NCI-H1436 treated with DMSO at 0.1 percent for 48 hours (cell line): ENCODE measurements at regions not wholly inside any gene's neighbourhood (a gene's known extent, or its start where the extent isn't known, plus 50 kb on each side); places are given as distances from the start of the nearest gene placed in this dataset.

ENCODE experiments used
- DNase-seq: peaks from one replicate; lab custom pipeline; 2025; lab: John Stamatoyannopoulos, UW

DNA sequence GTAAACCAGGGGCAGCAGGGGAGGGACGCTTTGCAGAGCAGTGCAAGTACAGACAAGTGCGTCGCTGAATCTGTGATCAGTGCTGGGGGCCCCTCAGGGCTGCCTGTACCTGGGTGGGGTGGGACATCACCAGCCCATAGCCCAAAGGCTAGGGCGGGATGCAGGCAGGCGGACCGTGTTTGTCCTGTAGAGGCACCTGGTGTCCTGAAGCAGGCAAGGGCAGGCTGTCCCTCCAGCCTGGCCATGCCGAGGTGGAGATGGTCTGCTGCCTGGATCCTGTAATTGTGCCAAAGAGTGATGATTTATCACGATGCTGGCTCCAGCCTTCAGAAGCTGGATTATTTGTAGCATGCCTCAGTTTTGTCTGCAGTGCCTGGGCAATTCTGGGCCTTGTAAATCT is 137.9 kb upstream of the GSE1 start:
- DNase-seq: no peak

DNA sequence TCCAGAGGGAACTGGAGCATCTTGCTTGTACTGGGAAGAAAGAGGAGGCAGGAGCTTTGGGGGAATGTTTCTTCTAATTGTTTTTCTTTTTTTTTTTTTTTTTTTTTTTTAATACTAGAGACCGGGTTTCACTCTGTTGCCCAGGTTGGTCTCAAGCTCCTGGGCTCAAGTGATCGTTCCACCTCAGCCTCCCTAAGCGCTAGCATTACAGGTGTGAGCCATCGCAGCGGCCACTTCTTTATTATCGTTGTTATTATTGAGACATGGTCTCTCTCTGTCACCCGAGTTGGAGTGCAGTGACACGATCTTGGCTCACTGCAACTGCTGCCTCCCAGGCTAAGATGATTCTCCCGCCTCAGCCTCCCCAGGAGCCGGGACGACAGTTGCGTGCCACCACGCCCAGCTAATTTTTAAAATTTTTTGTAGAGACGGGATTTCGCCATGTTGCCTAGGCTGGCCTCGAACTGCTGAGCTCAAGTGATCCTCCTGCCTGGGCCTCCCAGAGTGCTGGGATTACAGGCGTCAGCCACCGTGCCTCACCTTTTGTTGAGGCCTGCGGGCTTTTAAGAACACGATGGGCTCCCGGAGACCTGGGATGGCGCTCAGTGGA is 137.3 kb upstream of the GSE1 start:
- DNase-seq: no peak

DNA sequence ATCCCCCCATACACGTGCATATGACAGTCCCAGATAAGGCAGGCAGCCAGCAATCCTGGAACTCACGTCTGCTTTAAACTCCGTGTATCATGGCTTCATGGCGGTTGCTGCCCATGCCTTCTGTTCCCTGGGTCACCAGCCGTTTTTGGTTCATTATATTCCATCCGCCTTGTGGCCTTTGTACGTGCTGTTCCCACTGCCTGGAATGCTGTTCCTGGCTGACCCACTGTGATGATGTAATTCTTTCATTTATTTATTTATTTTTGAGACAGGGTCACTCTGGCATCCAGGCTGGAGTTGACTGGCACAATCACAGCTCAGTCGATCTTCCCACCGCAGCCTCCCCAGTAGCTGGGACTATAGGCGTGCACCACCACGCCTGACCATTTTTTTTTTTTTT is 136.7 kb upstream of the GSE1 start:
- no peak for DNase-seq

DNA sequence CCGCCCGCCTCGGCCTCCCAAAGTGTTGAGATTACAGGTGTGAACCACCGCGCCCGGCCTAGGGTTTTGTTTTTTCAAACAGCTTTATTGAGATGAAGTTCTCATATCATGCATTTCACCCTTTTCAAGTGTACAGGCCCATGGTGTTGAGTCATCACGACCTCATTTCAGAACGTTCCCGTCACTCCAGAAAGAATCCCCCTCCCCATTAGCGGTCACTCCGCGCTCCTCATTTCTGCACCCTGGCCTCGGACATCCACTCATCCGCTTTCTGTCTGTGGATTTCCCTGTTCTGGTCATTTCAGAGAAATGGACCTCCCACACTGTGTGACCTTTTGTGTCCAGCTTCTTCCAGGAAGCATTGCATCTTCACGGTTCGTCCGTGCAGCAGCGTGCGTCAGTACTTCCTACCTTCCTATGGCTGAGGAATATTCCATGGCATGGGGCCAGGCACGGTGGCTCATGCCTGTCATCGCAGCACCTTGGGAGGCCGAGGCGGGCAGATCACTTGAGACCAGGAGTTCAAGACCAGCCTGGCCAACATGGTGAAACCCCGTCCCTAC is 135.2 kb upstream of the GSE1 start:
- no peak for DNase-seq

DNA sequence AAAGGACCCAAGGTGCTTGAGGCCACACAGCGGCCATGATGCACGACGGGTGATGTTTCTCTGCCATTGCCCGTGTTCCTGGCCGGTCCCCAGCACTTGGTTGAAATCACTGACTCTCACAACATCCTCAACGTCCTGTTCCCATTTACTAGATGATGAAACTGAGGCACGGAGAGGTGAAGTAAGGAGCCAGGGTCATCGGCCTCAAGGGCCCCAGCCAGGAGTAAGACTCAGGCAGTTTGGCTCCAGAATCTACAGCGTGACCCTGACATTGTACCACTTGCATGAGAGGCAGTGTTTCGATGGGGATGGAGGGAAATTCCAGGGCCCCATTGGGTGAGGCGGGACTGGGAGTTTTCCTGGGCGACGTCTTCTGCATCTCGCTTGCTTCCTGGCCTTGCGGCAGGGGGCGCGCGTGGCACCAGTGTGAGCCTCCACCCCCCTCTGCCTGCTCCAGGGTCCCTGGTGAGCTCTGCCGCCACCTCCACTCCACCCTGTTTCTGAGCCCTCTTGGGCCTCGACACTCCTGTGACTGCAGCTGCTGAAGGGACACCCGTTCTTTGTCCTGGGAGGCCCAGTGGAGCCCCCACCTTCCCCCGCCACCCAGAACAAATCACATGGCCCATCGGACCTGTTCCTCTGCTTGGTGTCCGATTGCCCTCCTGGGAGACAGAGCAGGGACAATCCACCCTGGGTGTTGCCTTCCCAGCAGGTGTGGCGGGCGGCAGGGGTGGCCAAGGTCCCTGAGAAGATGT is 133.0 kb upstream of the GSE1 start:
- DNase-seq: peak; percentile 61

DNA sequence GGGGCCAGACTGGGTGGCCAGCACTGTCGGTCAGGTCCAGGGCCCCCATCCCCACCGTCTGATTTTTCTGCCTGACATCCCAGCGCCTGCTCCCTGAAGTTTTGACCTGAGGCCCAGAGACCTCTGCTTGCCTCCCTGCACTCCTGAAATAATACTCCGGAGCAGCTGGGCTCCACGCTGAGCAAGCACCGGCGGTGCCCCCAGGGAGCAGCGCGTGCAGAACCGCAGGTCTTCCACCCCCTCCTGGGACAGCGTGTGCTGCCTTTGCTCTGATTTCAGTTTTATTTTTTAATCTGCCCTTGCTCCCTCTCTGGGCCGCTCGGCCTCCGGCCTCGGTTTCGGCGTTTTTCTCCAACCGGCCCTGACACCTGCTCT is 132.4 kb upstream of the GSE1 start:
- no peak for DNase-seq

DNA sequence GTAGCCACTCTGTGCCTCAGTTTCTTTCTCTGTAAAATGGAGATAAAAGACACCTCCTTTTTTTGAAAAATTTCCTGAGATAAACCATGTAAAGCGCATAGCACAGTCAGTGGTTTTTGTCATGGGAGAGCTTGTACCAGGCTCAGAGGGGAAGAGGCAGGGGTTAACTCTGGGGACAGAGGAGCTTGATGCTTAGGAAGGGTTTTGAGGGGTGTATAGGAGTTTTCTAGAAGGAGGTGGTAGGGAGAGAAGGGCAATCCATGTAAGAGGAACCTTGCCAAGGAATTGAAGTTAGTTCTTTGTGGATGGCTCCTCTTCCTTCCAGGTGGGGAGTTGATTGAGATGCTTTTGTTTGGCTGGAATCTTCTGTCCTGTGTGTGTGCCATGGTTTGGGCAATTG is 131.9 kb upstream of the GSE1 start:
- DNase-seq: no peak

DNA sequence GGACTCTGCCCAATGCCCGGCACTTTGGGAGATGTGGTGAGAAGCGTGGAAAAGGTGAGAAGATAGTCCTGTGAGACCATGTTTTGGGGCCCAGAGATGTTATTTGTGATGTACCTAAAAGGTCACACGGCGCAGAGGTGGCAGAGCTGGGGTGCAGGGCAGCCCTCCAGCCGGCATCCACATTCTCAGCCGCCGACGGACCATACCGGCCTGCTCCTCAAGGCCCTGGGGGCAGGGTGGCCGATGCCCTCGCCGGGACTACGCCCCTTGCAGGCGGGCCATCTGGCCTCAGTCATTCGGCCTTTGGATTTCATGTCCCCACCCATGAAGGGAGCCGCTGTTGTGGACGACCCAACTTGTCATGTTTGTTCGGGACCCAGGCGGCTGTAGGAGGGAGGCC is 131.4 kb upstream of the GSE1 start:
- DNase-seq: no peak

DNA sequence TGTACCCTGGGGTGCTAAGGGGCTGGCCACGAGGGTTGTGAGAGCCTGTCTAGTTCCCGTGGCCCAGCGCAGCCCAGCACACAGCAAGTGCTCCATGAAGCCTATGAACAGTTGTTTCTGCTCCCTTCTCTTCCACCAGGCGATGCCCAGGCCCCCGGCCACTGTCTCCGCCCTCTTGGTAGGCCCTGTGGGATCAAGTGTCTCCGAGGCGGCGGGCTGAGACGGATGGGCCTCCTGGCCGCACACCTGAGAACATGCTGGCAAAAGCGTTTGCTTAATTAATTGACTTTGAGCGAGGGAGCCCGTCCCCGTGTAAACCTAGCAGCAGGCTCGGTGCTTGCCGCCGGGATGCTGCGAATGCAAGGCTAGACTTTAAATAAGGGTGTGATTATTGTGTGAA is 129.7 kb upstream of the GSE1 start:
- DNase-seq: peak; percentile 44

DNA sequence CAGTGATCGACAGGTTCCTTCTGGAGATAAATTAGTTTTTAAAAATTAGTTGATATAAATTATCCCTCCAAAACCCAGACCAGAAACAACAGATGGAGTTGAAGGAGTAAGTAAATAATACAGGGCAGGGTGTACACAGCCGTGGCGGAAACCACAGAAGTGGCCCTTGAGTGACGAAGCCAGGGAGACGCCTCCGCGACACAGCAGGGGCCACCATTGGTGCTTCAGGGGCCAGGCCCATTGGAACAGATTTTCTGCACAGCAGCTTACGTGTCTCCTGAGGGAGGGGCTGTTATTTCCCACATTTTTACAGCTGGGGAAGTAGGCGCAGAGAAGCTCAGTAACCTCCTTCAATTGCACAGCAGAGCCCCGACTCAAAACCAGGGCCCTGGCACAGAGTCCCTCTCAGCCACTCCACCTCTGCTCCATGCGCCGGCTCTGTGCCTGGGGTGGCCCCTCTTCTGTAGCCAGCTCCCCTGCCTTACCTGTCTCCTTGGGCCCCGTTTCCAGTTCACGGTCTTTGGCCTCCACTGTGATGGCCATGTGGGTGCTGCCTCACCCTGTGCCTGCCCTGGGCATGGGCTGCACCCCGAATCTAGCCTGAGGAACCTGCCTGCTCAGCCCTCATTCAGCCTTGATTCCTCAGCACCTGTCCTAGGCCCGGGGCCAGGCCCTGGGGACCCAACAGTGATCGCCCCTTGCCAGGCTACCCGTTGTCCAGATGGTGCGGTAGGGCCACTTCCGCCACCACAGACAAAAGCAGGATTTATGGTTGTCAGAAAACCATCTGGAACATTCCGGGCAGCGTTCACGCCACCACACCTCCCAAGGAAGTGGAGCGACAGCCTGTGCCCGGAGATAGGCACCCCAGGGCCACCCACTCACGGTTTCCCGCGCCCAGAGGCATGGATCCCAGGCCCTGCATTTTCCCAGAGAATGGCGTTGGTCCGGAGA is 128.5 kb upstream of the GSE1 start:
- peak; percentile 83 for DNase-seq

DNA sequence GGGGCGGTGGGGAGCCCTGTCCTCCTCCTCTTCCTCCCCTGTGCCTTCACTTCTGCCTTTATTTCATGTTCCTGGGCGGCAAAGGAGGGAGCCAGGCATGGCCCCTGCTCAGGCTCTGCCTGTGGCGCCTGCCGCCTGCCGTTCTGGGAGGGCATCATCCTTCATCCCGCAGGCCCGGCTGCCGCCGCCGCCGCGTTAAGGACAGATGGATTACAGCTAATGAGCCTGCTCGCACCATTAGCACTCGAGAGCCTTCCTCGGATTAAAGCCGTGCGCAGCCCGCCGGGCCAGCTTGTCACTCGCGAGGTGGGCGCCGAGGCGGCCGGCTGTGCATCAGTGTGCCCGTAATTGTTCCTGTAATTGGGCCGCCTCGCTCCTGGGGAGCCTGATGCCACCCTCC is 127.7 kb upstream of the GSE1 start:
- DNase-seq: peak; percentile 65

DNA sequence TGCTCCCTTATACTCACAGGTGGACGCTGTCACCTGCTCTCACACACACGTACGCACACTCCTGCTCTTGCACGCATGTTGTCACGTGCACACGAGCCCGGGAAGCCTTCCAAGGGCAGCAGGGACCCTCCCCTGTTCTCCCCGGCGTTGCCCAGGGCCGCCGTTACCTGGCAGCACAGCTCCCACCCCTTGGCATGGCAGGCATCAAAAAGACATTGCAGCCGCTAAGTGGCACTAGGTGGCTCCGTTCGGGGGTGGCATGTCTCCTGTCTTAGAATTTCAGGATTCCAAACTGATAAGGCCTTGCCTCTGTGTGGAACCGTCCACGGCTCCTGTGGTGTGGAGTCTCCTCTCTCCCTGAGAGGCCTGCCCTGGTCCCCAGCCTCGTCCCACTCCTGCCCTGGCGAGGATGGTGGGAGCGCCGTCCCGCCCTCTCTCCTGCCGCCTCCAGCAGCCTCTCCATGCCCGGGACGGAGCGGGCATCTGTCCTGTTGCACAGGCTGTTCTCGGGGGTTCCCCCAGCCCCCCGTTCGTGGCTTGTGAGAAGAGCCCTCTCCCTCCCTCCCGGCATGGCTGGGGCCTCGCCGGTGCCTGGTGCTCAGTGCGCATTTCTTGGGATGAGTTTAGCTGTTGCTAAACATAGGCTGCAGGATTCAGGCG is 126.7 kb upstream of the GSE1 start:
- no peak for DNase-seq

DNA sequence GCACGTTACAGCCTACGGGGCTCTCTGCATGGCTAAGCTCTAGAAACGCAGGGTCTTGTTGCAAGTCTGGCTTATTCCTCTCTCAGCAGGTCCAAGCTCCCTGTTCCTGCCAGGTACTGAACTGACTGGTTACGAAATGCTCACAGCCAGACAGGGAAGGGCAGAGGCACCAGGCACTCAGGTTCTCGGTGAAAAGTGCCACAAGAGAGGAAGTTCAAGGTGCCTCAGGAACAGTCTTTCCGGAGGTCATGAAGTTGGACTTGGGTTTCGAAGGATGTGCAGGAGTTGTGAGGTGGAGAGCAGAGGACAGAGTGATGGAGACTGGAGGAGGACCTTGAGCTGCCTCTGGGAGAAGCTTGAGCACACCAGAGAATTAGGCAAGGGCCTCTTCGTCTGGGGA is 124.7 kb upstream of the GSE1 start:
- no peak for DNase-seq

DNA sequence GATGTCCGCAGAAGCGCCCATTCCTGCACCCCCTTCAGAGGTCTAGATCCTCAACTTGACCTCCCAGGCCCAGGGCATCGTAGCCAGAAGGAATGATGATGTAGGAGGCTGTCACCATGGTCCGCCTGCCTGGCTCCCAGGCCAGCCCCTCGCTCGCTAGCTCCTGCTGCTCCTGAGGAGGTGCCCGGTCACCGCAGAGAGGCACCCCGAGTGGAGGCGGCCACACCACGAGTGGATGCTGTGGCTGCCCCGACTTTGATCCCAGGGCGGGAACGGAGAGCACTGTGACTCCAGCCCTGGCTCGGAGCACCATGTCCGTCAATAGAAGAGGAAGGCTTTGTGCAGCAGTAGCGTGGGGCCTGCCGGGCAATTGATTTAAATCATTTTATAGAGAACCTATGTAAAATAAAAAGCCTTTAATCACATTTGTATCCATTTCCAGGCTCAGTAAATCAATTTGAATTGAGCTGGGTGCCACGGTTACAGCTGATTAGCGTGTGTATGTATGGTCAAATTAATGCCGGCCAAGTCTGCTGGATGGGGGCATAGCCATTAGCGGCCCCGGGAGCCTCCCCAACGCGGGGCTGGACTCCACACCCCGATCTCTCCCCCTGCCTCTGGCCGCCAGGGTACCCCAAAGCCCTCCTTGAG is 122.6 kb upstream of the GSE1 start:
- DNase-seq: no peak

DNA sequence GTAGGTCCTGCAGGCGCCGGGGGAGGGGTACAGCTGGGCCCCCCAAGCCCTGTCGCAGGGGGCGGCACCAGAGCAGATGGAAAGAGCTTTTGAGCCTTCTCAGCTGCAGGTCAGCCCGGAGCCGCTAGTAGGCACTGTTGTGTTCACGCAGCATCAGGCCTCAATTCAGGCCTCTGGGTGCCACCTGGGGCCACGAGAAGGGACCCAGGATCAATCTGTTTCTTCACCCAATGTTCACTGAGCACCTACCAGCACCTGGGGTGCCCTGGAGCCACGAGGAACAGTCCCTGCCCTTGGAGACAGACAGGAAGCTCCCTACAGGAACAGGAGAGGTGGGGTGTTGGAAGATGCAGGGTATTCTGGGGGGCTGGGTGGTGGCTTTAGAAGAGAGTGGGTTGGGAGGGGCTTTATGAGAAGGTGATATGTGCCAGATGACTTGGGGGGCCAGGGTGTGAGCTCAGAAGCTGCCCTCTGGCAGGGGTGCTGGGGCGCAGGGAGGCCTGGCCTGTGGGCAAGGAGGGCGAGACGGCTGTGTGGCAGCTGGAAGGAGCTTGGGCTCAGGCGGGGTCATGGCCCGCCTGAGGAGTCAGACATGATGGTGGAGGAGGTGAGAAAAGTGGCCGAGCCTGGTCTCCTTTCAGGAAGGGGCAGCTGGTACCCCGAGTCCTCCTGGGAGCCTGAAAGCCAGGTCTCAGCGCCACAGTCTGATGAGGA is 121.9 kb upstream of the GSE1 start:
- no peak for DNase-seq

DNA sequence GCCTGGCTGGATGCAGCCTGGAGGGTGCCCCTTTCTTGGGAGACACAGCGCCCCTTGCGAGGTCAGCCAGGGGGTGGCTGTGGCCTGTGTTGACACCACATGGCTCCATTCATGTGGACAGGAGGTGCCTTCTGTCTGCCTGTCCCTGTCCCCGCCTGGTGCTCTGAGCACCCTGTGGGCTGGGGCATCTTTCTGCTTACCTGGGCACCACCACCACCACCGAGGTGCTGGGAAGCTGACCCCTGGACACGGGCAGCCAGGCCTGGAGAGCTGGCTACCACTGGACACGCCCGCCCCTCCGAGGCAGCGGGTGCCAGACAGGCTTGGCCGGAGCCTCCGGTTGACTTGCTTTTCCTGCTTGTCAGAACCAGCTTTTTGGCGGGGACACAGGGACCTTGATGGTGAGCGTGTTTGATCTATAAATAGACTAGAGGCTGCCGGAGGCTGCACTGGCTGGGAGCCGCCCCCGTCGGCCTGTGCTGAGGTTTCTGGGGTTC is 121.3 kb upstream of the GSE1 start:
- DNase-seq: no peak

DNA sequence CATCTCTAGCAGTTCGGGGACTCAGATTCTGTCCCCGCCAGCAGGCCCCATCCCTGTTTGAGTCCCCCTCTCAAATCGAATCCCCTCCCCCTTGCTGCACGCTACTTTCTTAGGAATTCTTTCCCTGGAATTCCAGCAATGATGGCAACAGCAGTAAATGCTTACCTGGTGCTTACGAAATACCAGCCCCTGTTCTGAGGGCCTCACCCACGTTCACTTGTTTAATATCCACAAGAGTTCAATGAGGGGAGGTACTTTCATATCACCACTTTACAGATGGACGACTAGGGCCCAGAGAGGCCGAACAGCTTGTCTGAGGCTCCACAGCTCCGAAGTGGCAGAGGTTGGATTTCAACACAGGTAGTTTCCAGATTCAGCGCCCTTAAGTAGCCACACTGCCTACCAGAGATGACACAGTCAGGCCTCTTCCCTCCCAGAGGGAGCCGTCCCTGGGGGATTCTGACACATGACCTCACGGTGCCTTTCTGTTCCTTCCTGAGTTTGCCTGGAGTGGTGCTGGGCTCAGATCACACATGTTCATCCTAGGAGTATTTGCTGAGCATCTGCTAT is 120.7 kb upstream of the GSE1 start:
- no peak for DNase-seq

DNA sequence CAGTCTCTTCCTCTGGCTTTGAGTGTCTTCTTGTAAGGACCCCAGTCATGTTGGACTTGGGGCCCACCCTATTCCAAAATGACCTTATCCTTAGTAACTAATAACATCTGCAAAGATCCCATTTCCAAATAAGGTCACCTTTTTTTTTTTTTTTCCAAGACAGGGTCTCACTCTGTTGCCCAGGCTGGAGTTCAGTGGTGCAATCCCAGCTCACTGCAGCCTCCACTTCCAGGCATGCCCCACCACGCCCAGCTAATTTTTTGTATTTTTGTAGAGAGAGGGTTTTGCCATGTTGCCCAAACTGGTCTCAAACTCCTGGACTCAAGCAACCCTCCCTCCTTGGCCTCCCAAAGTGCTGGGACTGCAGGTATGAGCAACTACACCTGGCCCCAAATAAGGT is 118.8 kb upstream of the GSE1 start:
- no peak for DNase-seq

DNA sequence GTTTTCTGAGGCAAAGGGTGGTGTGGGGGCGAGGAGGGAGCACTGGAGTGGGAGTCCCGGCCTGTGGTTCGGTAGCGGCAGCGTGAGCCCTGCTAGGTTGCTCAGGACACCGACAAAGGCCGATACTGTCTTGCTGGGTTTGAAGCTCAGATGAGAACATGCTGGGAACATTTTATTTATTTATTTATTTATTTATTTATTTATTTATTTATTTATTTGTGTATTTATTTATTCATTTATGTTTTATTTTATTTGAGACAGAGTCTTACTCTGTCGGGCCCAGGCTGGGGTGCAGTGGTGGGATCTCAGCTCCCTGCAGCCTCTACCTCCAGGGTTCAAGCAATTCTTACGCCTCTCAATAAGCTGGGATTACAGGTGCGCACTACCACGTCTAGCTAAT is 117.9 kb upstream of the GSE1 start:
- no peak for DNase-seq

DNA sequence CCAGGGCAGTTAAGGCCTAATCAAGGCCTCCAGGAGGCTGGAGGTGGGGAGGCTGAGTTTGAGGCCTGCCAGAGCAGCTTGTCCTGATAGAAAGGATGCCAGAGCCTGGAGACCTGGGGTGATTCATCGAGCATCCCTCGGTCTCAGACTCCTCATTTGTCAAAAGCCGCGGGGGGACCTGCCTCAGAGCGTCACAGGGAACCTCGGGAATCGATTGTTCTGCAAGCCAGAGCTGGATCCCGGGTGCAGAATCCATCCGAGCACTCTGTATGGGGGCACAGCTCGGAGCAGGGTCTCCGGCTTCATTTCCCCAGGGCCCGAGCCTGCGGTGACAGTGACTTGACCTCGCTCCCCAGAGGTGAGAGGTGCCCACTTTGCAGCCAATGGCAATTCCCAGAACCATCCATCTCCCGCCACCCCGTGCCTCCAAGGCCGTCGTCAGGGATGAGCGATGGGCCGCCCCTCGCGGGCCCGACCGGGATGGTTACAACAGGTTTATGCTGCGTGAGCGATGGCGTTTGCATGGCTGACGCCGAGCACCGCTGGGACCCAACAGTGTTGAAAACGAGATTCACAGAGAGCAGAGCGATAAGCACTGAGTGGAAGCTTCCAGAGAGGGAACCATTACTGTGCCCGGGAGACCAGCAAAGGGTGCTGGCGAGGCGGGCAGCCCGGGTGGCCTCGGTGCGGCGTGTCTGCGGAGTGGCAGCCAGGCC is 117.1 kb upstream of the GSE1 start:
- DNase-seq: no peak
